H1 (cell line): ENCODE measurements at regions not wholly inside any gene's neighbourhood (a gene's known extent, or its start where the extent isn't known, plus 50 kb on each side); places are given as distances from the start of the nearest gene placed in this dataset.

Experiments used
- BCL11A ChIP-seq, 2 experiments: IDR thresholded peaks; one replicate each; pipeline ENCODE4 v1.6.1; 2011; ENCODE audit warnings: low read depth in 2 of 2, low read length in 2 of 2, mild to moderate bottlenecking in 2 of 2
- CHD7 ChIP-seq: fragments of 300-600 bp; sonication (generic); IDR thresholded peaks from 2 replicates; pipeline ENCODE4 v1.7.1; 2012; ENCODE audit warnings: low read length, moderate library complexity, mild to moderate bottlenecking, inconsistent platforms; ENCODE audit not compliant: insufficient replicate concordance
- PHF8 ChIP-seq: fragments of 200-600 bp; sonication (generic); conservative IDR thresholded peaks from 2 replicates; pipeline ENCODE4 v1.7.1; 2012; ENCODE audit warnings: low read depth, mild to moderate bottlenecking, inconsistent platforms, low read length, moderate library complexity
- YY1 ChIP-seq: IDR thresholded peaks from 2 replicates; pipeline ENCODE4 v1.6.1; 2011; ENCODE audit warnings: low read depth, mild to moderate bottlenecking, low read length
- TF ChIP-seq, protein P1 (sequence below): IDR thresholded peaks from 2 replicates; pipeline ENCODE4 v1.6.1; 2012; ENCODE audit warnings: inconsistent platforms

- TF ChIP-seq CHD7 (no peak), BCL11A (IDR thresholded peaks at IDR 0.05; ENCODE audit: low read depth in 2 of 2, low read length in 2 of 2) (no peak), YY1 (no peak), PHF8 (no peak)
- TF ChIP-seq, protein P1, sequence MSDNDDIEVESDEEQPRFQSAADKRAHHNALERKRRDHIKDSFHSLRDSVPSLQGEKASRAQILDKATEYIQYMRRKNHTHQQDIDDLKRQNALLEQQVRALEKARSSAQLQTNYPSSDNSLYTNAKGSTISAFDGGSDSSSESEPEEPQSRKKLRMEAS = no peak
These were observed 65.8 kb upstream of the DIPK2B start (continued) for GRCh38 chrX:45266456-45266855.
